ENCODE measurements at regions not wholly inside any gene's neighbourhood (a gene's known extent, or its start where the extent isn't known, plus 50 kb on each side); places are given as distances from the start of the nearest gene placed in this dataset.

DNA sequence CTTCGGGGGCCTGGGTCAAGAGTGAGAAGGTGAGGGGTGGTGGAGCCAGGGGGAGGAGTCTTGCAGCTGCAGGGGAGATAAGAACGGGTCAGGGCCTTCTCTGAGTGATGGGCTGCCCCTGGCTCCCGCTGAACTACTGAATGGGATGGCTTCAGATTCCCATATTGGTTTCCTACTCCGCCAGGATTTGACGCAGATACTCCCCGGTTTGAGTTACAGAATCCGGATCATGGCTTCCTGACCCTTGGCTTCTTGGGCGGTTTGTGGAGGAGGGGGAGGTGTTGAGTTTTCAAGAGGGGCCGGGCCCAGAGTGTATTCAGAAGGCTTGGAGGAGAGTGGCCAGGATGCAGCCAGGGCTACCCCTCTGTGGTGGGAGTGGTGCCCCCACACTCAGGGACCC lies 119.9 kb upstream of the ATP2B2 start:
- DNase-seq (ENCODE audit: low spot score), result peak; percentile 53
- H3K27me3 ChIP-seq, result no peaks in the 10 kb centered on the region
- peak overlapping the region; percentile 34 for H2AFZ ChIP-seq (replicated peaks)
- H3K4me1 ChIP-seq, result peaks cover 18% of the 10 kb centered on the region
- no peaks in the 10 kb centered on the region for H3K36me3 ChIP-seq
- no peak overlapping the region for H3K4me3 ChIP-seq
- H3K79me2 ChIP-seq (ENCODE audit: low read depth), result no peaks in the 10 kb centered on the region
- H3K4me1 Mint-ChIP-seq, result peaks cover 13% of the 10 kb centered on the region
- no peak overlapping the region for H3K9ac ChIP-seq
- no peaks in the 10 kb centered on the region for H3K36me3 Mint-ChIP-seq
- TF ChIP-seq, protein P1, sequence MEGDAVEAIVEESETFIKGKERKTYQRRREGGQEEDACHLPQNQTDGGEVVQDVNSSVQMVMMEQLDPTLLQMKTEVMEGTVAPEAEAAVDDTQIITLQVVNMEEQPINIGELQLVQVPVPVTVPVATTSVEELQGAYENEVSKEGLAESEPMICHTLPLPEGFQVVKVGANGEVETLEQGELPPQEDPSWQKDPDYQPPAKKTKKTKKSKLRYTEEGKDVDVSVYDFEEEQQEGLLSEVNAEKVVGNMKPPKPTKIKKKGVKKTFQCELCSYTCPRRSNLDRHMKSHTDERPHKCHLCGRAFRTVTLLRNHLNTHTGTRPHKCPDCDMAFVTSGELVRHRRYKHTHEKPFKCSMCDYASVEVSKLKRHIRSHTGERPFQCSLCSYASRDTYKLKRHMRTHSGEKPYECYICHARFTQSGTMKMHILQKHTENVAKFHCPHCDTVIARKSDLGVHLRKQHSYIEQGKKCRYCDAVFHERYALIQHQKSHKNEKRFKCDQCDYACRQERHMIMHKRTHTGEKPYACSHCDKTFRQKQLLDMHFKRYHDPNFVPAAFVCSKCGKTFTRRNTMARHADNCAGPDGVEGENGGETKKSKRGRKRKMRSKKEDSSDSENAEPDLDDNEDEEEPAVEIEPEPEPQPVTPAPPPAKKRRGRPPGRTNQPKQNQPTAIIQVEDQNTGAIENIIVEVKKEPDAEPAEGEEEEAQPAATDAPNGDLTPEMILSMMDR (IDR thresholded peaks at IDR 0.05), result no peak
- no peak for TF ChIP-seq EZH2 (IDR thresholded peaks at IDR 0.05)
- no peak for TF ChIP-seq EZH2phosphoT487 (IDR thresholded peaks at IDR 0.05)
- no peaks in the 10 kb centered on the region for H3K9me3 Mint-ChIP-seq
- H3F3A ChIP-seq (ENCODE audit: low read depth), result no peaks in the 10 kb centered on the region
- H3K27ac Mint-ChIP-seq, result no peak overlapping the region
- no peaks in the 10 kb centered on the region for H3K9me3 ChIP-seq (ENCODE audit: low read depth)
- H3K4me3 Mint-ChIP-seq, result no peak overlapping the region
- H4K20me1 ChIP-seq (ENCODE audit: low read depth), result no peaks in the 10 kb centered on the region
- no peak overlapping the region for H3K27ac ChIP-seq
- H3K4me2 ChIP-seq, result peak overlapping the region; percentile 10
- peaks cover under 1% of the 10 kb centered on the region for H3K27me3 Mint-ChIP-seq (ENCODE audit: insufficient read depth, low read depth)

DNA sequence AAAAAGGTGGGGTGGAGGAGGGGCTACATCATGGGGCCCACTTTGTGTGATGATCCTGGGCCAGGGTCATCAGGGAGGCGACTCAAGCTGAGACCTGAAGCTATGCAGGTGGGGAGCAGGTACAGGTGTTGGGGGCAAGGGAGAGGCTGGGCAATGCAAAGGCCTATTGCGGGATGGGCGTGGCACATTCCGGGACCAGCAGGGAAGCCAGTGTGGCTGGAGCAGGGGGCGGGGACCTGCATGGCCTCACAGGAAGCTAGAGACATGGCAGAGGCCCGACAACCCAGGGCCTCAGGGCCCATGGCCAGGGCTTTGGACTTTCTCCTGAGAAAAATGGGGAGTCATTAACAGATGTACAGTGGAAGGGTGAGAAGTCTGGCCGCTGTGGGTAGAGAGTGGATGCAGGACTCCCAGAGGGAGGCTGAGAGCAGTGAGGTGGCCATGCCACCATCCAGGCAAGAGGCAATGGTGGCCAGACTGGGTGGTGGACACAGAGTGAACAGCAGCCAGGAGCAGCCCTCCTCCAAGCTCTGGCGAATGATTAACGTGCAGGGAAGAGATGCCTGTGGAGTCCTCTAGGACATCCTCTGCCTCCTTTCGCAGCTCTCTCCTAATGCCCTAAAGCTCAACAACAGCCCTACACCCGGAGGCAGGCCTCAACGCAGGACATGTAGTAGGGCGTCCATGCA lies 122.6 kb upstream of the ATP2B2 start:
- H3K4me1 ChIP-seq, result peaks cover 18% of the 10 kb centered on the region
- Mint-ChIP-seq H3K9me3 (no peaks in the 10 kb centered on the region), H3K36me3 (no peaks in the 10 kb centered on the region), H3K4me1 (peaks cover 13% of the 10 kb centered on the region), H3K27ac (no peak overlapping the region), H3K4me3 (no peak overlapping the region), H3K27me3 (ENCODE audit: insufficient read depth, low read depth) (peaks cover 7% of the 10 kb centered on the region)
- TF ChIP-seq, protein P1 (IDR thresholded peaks at IDR 0.05), result no peak
- TF ChIP-seq EZH2phosphoT487 (IDR thresholded peaks at IDR 0.05), result no peak
- no peak for TF ChIP-seq EZH2 (IDR thresholded peaks at IDR 0.05)
- no peaks in the 10 kb centered on the region for H4K20me1 ChIP-seq (ENCODE audit: low read depth)
- no peak overlapping the region for H3K4me3 ChIP-seq
- no peak overlapping the region for H3K4me2 ChIP-seq
- H3F3A ChIP-seq (ENCODE audit: low read depth), result no peaks in the 10 kb centered on the region
- H3K27me3 ChIP-seq, result no peaks in the 10 kb centered on the region
- H3K27ac ChIP-seq, result no peak overlapping the region
- no peaks in the 10 kb centered on the region for H3K79me2 ChIP-seq (ENCODE audit: low read depth)
- no peak overlapping the region for H3K9ac ChIP-seq
- H3K9me3 ChIP-seq (ENCODE audit: low read depth), result no peaks in the 10 kb centered on the region
- H2AFZ ChIP-seq (replicated peaks), result no peak overlapping the region
- peak; percentile 29 for DNase-seq (ENCODE audit: low spot score)
- H3K36me3 ChIP-seq, result no peaks in the 10 kb centered on the region

DNA sequence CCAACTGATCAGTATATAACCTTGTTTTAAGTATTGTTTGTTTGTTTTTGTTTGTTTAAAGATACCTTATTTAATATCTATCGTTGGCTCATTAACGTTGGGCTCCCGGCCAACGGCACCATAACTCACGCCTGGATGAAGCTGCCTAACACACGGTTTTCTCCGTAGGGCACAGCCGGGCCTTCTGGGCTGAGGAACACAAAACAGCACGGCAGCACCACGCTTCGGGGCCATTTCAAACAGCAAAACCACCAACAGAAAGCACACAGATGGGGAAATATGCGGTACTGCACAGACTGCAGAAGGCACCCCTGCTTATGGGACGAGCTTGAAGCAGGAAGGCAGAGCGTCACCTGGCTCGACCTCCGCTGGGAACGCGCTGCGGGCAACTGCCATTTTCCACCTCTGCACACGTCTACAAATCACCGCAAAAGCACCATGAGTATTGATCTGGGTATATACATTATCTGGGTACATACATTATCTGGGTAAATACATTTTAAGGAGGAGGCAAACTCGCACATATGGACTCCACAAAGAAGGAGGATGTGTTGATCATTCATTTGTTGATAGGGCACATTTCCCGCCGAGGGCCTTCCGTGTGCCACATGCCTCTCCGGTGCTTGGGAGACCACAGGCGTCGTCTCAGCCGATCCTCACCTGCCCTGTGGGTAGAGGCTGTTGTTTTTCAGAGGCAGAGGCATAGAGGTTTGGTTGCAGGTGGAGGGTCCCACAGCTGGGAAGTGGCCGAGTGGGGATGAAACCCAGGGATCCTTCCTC lies 123.7 kb upstream of the ATP2B2 start:
- Mint-ChIP-seq H3K27ac (no peak overlapping the region), H3K4me3 (no peak overlapping the region), H3K4me1 (peaks cover 13% of the 10 kb centered on the region), H3K9me3 (no peaks in the 10 kb centered on the region), H3K36me3 (no peaks in the 10 kb centered on the region), H3K27me3 (ENCODE audit: insufficient read depth, low read depth) (peaks cover 13% of the 10 kb centered on the region)
- Histone ChIP-seq H2AFZ (replicated peaks) (no peak overlapping the region), H3K27ac (no peak overlapping the region), H4K20me1 (ENCODE audit: low read depth) (no peaks in the 10 kb centered on the region), H3K9me3 (ENCODE audit: low read depth) (no peaks in the 10 kb centered on the region), H3K9ac (no peak overlapping the region), H3F3A (ENCODE audit: low read depth) (no peaks in the 10 kb centered on the region), H3K27me3 (no peaks in the 10 kb centered on the region), H3K4me3 (no peak overlapping the region), H3K79me2 (ENCODE audit: low read depth) (no peaks in the 10 kb centered on the region), H3K4me1 (peaks cover 18% of the 10 kb centered on the region), H3K36me3 (no peaks in the 10 kb centered on the region), H3K4me2 (no peak overlapping the region)
- DNase-seq (ENCODE audit: low spot score), result no peak
- TF ChIP-seq EZH2phosphoT487 (IDR thresholded peaks at IDR 0.05) (no peak), EZH2 (IDR thresholded peaks at IDR 0.05) (no peak)
- TF ChIP-seq, protein P1 (IDR thresholded peaks at IDR 0.05), result no peak
